ENCODE measurements at regions not wholly inside any gene's neighbourhood (a gene's known extent, or its start where the extent isn't known, plus 50 kb on each side); places are given as distances from the start of the nearest gene placed in this dataset.

DNA sequence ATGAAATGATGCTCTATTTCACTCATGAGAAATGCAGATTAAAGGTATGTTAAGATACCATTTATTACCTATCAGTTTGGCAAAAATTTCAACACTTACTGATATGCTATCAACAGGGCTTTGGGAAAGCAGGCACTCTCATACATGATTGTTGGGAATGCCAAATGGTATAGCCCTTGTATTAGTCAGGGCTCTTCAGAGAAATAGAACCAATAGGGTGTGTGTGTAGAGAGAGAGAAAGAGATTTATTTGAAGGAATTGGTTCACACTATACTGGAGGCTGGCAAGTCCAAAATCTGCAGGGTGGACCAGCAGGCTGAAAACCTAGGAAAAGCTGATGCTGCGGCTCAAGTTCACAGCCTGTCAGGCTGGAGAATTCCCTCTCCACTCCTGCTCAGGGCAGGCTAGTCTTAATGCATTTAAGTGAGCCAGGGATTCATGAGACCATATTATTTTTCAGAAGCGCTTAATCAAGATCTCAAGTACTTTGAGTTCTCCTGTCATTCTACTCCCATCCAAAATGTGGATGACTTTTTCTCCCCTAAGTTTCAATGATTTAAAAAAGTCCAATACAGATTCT is 72.4 kb downstream of the NHLRC3 start:
- no peak overlapping the region for H3K4me3 ChIP-seq (ENCODE audit: insufficient read depth, low read length, poor library complexity, severe bottlenecking)
- H3K9me2 ChIP-seq (replicated peaks; ENCODE audit: insufficient read depth, low read length) = no peaks in the 10 kb centered on the region
- no peak for TF ChIP-seq EZH2phosphoT487 (conservative IDR thresholded peaks at IDR 0.05; ENCODE audit: low read length)
- TF ChIP-seq, protein P1, sequence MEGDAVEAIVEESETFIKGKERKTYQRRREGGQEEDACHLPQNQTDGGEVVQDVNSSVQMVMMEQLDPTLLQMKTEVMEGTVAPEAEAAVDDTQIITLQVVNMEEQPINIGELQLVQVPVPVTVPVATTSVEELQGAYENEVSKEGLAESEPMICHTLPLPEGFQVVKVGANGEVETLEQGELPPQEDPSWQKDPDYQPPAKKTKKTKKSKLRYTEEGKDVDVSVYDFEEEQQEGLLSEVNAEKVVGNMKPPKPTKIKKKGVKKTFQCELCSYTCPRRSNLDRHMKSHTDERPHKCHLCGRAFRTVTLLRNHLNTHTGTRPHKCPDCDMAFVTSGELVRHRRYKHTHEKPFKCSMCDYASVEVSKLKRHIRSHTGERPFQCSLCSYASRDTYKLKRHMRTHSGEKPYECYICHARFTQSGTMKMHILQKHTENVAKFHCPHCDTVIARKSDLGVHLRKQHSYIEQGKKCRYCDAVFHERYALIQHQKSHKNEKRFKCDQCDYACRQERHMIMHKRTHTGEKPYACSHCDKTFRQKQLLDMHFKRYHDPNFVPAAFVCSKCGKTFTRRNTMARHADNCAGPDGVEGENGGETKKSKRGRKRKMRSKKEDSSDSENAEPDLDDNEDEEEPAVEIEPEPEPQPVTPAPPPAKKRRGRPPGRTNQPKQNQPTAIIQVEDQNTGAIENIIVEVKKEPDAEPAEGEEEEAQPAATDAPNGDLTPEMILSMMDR (IDR thresholded peaks at IDR 0.05; ENCODE audit: insufficient read depth, low read length, poor library complexity, severe bottlenecking) = no peak
- H3K27me3 ChIP-seq (ENCODE audit: low read length) = 0 out of 2 replicates have a peak, but pooled peaks cover 2% of the 10 kb centered on the region
- no peaks in the 10 kb centered on the region for H3K9me3 ChIP-seq (ENCODE audit: insufficient read depth, low read length)
- no peaks in the 10 kb centered on the region for H3K36me3 ChIP-seq (ENCODE audit: low read length)
- no peak overlapping the region for H3K4me2 ChIP-seq (ENCODE audit: low read depth, low read length, poor library complexity, severe bottlenecking)
- no peaks in the 10 kb centered on the region for H3K79me2 ChIP-seq (ENCODE audit: insufficient read depth, low read length)
- no peaks in the 10 kb centered on the region for H3F3A ChIP-seq (ENCODE audit: insufficient read depth)
- H4K20me1 ChIP-seq (ENCODE audit: low read depth, low read length) = no peaks in the 10 kb centered on the region
- H2AFZ ChIP-seq (ENCODE audit: low read depth, low read length, severe bottlenecking) = no peak overlapping the region
- no peak overlapping the region for H3K27ac ChIP-seq (ENCODE audit: low read depth, low read length)
- H3K9ac ChIP-seq (ENCODE audit: low read length) = no peak overlapping the region

DNA sequence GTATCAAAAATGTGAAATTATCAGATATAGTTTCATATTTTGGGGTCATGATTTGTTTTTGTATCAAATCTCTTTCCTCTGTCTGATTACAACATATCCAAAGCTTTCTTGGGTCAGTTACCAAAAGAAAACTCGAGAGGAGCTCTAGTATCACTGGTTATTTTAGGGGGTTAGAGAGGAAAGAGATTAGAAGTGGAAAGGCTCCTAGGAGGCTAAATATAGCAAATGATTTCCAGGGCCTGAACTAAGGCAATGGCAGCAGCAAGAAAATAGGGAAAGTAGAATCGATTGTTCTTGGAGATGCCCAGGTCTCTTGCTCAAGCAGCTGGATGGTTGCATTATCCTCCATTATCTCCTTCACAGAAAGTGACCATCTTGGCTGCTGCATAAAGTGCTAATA is 72.9 kb downstream of the NHLRC3 start:
- H3K27ac ChIP-seq (ENCODE audit: low read depth, low read length) = no peak overlapping the region
- no peaks in the 10 kb centered on the region for H3K9me3 ChIP-seq (ENCODE audit: insufficient read depth, low read length)
- H3K27me3 ChIP-seq (ENCODE audit: low read length) = 0 out of 2 replicates have a peak, but pooled peaks cover 2% of the 10 kb centered on the region
- H3K9me2 ChIP-seq (replicated peaks; ENCODE audit: insufficient read depth, low read length) = no peaks in the 10 kb centered on the region
- no peaks in the 10 kb centered on the region for H3K79me2 ChIP-seq (ENCODE audit: insufficient read depth, low read length)
- no peak overlapping the region for H3K9ac ChIP-seq (ENCODE audit: low read length)
- TF ChIP-seq, protein P1 (IDR thresholded peaks at IDR 0.05; ENCODE audit: insufficient read depth, low read length, poor library complexity, severe bottlenecking) = no peak
- no peak for TF ChIP-seq EZH2phosphoT487 (conservative IDR thresholded peaks at IDR 0.05; ENCODE audit: low read length)
- H4K20me1 ChIP-seq (ENCODE audit: low read depth, low read length) = no peaks in the 10 kb centered on the region
- H3F3A ChIP-seq (ENCODE audit: insufficient read depth) = no peaks in the 10 kb centered on the region
- H2AFZ ChIP-seq (ENCODE audit: low read depth, low read length, severe bottlenecking) = no peak overlapping the region
- H3K36me3 ChIP-seq (ENCODE audit: low read length) = no peaks in the 10 kb centered on the region
- H3K4me3 ChIP-seq (ENCODE audit: insufficient read depth, low read length, poor library complexity, severe bottlenecking) = no peak overlapping the region
- H3K4me2 ChIP-seq (ENCODE audit: low read depth, low read length, poor library complexity, severe bottlenecking) = no peak overlapping the region

DNA sequence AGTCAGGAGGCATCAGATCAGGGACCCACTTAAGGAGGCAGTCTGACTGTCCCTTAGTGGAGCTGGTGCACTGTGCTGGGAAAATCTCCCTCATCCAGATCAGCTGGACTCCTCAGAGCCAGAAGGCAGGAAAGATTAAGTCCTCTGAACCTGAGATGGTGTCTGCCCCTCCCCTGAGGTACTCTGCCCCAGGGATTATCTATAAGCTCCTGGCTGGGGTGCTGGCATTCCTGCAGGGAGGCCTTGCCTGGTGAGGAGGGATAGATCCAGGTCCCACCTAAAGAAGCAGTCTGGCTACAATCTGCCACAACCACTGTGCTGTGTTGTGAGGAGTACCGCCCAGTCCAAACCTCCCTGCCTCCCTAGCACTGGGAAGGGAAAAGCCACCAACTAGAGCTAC is 81.2 kb downstream of the NHLRC3 start:
- H3K79me2 ChIP-seq (ENCODE audit: insufficient read depth, low read length) = no peaks in the 10 kb centered on the region
- H3K9me2 ChIP-seq (replicated peaks; ENCODE audit: insufficient read depth, low read length) = no peaks in the 10 kb centered on the region
- H3F3A ChIP-seq (ENCODE audit: insufficient read depth) = no peaks in the 10 kb centered on the region
- TF ChIP-seq, protein P1 (IDR thresholded peaks at IDR 0.05; ENCODE audit: insufficient read depth, low read length, poor library complexity, severe bottlenecking) = no peak
- H2AFZ ChIP-seq (ENCODE audit: low read depth, low read length, severe bottlenecking) = no peak overlapping the region
- no peaks in the 10 kb centered on the region for H3K27me3 ChIP-seq (ENCODE audit: low read length)
- H3K9ac ChIP-seq (ENCODE audit: low read length) = no peak overlapping the region
- H4K20me1 ChIP-seq (ENCODE audit: low read depth, low read length) = no peaks in the 10 kb centered on the region
- no peak overlapping the region for H3K4me2 ChIP-seq (ENCODE audit: low read depth, low read length, poor library complexity, severe bottlenecking)
- no peaks in the 10 kb centered on the region for H3K9me3 ChIP-seq (ENCODE audit: insufficient read depth, low read length)
- H3K27ac ChIP-seq (ENCODE audit: low read depth, low read length) = no peak overlapping the region
- H3K36me3 ChIP-seq (ENCODE audit: low read length) = no peaks in the 10 kb centered on the region
- no peak overlapping the region for H3K4me3 ChIP-seq (ENCODE audit: insufficient read depth, low read length, poor library complexity, severe bottlenecking)

Measured in SU-DHL-6 (cell line).